ENCODE measurements at regions not wholly inside any gene's neighbourhood (a gene's known extent, or its start where the extent isn't known, plus 50 kb on each side); places are given as distances from the start of the nearest gene placed in this dataset.

DNA sequence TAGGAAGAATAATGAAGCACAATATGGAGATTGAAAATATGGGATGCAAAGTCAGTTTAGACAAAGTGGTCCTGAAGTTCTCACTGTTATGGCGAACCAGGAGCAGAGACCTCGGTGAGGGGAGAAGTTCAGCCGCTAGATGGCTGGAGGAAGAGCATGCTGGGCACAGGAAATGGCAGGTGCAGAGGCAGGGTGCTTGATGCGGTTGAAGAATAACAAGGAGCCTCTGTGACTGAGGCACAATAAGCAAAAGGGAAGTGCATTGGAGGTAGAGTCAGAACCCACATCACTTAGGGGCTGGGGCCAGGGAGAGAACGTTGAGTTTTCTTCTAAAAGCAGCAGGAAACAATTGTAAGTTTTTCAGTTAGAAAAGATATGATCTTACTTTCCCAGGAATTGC lies 1725.2 kb downstream of the EFNB2 start:
- Histone ChIP-seq H3K4me3 (ENCODE audit: severe bottlenecking) (no peak overlapping the region), H3K27ac (ENCODE audit: poor library complexity, severe bottlenecking) (no peak overlapping the region), H3K27me3 (ENCODE audit: insufficient read depth, poor library complexity, severe bottlenecking) (no peaks in the 10 kb centered on the region), H3K4me1 (ENCODE audit: insufficient read depth, poor library complexity, severe bottlenecking) (no peaks in the 10 kb centered on the region), H3K9me3 (ENCODE audit: severe bottlenecking) (no peaks in the 10 kb centered on the region), H3K36me3 (ENCODE audit: low read depth) (no peaks in the 10 kb centered on the region)
- ATAC-seq (ENCODE audit: low read depth) (no peak), DNase-seq (ENCODE audit: low spot score) (no peak)
- TF ChIP-seq, protein P1, sequence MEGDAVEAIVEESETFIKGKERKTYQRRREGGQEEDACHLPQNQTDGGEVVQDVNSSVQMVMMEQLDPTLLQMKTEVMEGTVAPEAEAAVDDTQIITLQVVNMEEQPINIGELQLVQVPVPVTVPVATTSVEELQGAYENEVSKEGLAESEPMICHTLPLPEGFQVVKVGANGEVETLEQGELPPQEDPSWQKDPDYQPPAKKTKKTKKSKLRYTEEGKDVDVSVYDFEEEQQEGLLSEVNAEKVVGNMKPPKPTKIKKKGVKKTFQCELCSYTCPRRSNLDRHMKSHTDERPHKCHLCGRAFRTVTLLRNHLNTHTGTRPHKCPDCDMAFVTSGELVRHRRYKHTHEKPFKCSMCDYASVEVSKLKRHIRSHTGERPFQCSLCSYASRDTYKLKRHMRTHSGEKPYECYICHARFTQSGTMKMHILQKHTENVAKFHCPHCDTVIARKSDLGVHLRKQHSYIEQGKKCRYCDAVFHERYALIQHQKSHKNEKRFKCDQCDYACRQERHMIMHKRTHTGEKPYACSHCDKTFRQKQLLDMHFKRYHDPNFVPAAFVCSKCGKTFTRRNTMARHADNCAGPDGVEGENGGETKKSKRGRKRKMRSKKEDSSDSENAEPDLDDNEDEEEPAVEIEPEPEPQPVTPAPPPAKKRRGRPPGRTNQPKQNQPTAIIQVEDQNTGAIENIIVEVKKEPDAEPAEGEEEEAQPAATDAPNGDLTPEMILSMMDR (IDR thresholded peaks at IDR 0.05; ENCODE audit: poor library complexity, severe bottlenecking): no peak

DNA sequence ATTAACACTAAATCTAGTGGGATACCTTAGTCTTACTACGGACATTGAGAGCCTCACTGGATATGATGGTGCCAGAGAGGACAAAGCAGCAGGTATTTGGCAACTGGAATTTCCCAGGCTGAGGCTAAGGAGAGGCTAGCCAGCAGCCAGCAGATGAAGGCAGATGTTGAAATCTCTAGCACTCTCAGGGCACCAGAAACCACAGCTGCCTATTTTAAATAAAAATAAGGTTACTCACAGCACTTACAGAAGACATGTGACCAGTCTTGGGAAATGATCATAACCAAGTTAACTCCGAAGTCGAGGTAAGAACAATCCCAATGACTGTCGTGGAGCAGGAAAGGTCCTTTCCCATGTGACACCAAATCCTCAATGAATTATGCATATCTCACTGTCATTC lies 1726.0 kb downstream of the EFNB2 start:
- H3K9me3 ChIP-seq (ENCODE audit: severe bottlenecking): no peaks in the 10 kb centered on the region
- DNase-seq (ENCODE audit: low spot score): no peak
- H3K4me1 ChIP-seq (ENCODE audit: insufficient read depth, poor library complexity, severe bottlenecking): no peaks in the 10 kb centered on the region
- no peaks in the 10 kb centered on the region for H3K36me3 ChIP-seq (ENCODE audit: low read depth)
- no peak for ATAC-seq (ENCODE audit: low read depth)
- no peak overlapping the region for H3K27ac ChIP-seq (ENCODE audit: poor library complexity, severe bottlenecking)
- H3K4me3 ChIP-seq (ENCODE audit: severe bottlenecking): no peak overlapping the region
- H3K27me3 ChIP-seq (ENCODE audit: insufficient read depth, poor library complexity, severe bottlenecking): no peaks in the 10 kb centered on the region
- TF ChIP-seq, protein P1 (IDR thresholded peaks at IDR 0.05; ENCODE audit: poor library complexity, severe bottlenecking): no peak

DNA sequence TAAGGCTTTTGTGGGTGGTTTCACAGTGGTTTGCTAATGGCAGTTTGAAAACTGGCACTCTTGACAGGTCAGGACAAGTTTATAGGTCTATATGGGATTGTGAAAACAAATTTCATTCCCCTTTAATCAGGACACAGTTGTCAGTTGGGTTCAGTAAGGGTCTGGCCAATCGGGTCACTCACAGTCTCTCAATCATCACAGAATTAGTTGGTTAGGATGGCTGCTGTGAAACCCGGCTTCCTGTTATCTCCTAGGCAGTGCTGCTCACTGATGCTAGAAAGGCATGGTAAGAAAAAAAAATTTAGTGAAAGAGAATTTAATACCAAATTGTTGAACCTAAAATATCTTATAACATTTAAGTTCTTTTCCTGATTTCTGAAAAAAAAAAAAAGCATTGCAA lies 1730.1 kb downstream of the EFNB2 start:
- TF ChIP-seq, protein P1 (IDR thresholded peaks at IDR 0.05; ENCODE audit: poor library complexity, severe bottlenecking): no peak
- Histone ChIP-seq H3K9me3 (ENCODE audit: severe bottlenecking) (no peaks in the 10 kb centered on the region), H3K27me3 (ENCODE audit: insufficient read depth, poor library complexity, severe bottlenecking) (no peaks in the 10 kb centered on the region), H3K4me3 (ENCODE audit: severe bottlenecking) (no peak overlapping the region), H3K27ac (ENCODE audit: poor library complexity, severe bottlenecking) (no peak overlapping the region), H3K4me1 (ENCODE audit: insufficient read depth, poor library complexity, severe bottlenecking) (no peaks in the 10 kb centered on the region), H3K36me3 (ENCODE audit: low read depth) (no peaks in the 10 kb centered on the region)
- ATAC-seq (ENCODE audit: low read depth): no peak
- DNase-seq (ENCODE audit: low spot score): no peak

DNA sequence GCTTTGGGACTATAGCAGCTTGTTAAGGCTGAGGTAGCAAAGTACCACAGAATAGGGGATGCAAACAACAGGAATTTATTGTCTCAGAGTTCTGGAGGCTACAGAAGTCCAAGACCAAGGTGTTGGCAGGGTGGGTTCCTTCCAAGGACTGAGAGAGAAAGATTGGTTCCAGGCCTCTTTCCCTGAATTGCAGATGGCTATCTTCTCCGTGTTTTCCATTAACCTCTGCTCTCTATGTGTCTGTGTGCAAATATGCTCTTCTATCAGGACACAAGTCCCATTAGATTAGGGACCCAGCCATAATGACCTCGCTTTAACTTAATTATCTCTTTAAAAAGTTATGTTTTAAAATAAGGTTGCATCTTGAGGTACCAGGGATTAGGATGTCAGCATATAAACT lies 1732.9 kb upstream of the SLC10A2 start:
- Histone ChIP-seq H3K4me3 (ENCODE audit: severe bottlenecking) (no peak overlapping the region), H3K27ac (ENCODE audit: poor library complexity, severe bottlenecking) (no peak overlapping the region), H3K36me3 (ENCODE audit: low read depth) (no peaks in the 10 kb centered on the region), H3K27me3 (ENCODE audit: insufficient read depth, poor library complexity, severe bottlenecking) (no peaks in the 10 kb centered on the region), H3K9me3 (ENCODE audit: severe bottlenecking) (no peaks in the 10 kb centered on the region), H3K4me1 (ENCODE audit: insufficient read depth, poor library complexity, severe bottlenecking) (no peaks in the 10 kb centered on the region)
- DNase-seq (ENCODE audit: low spot score) (no peak), ATAC-seq (ENCODE audit: low read depth) (no peak)
- TF ChIP-seq, protein P1 (IDR thresholded peaks at IDR 0.05; ENCODE audit: poor library complexity, severe bottlenecking): no peak

DNA sequence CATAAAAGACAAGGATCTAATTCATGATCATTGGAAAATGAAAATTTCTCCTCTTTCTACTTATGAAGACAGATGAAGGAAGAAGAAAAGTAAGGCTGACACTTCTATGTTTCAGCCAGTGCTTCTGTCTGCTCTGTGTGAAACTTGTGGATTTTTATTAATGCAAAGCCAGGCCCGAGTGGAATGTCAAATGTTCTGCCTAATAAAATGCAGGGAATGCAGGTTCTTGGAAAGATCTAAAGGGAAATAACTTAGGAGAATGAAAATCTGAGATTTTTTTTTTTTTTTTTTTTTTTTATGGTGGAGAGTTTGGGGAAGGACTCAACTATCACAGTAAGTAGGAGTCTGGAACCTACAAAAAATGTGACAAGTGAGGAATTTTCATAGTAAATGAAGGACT lies 1732.3 kb upstream of the SLC10A2 start:
- no peak overlapping the region for H3K4me3 ChIP-seq (ENCODE audit: severe bottlenecking)
- DNase-seq (ENCODE audit: low spot score) (no peak), ATAC-seq (ENCODE audit: low read depth) (no peak)
- H3K36me3 ChIP-seq (ENCODE audit: low read depth): no peaks in the 10 kb centered on the region
- H3K4me1 ChIP-seq (ENCODE audit: insufficient read depth, poor library complexity, severe bottlenecking): no peaks in the 10 kb centered on the region
- TF ChIP-seq, protein P1 (IDR thresholded peaks at IDR 0.05; ENCODE audit: poor library complexity, severe bottlenecking): no peak
- no peaks in the 10 kb centered on the region for H3K9me3 ChIP-seq (ENCODE audit: severe bottlenecking)
- H3K27ac ChIP-seq (ENCODE audit: poor library complexity, severe bottlenecking): no peak overlapping the region
- no peaks in the 10 kb centered on the region for H3K27me3 ChIP-seq (ENCODE audit: insufficient read depth, poor library complexity, severe bottlenecking)

All from RWPE2 (cell line).